ENCODE measurements at regions not wholly inside any gene's neighbourhood (a gene's known extent, or its start where the extent isn't known, plus 50 kb on each side); places are given as distances from the start of the nearest gene placed in this dataset.

- TF ChIP-seq POLR2AphosphoS5 (IDR thresholded peaks at IDR 0.05; ENCODE audit: borderline replicate concordance, low read depth, low read length) (no peak), EZH2 (IDR thresholded peaks at IDR 0.05) (no peak), FOXP2 (optimal IDR thresholded peaks at IDR 0.05; ENCODE audit: control extremely low read depth, extremely low read length, insufficient read depth) (no peak)
These were observed 222.0 kb downstream of the SLITRK5 start for GRCh38 chr13:87893186-87893585.
